ENCODE measurements at regions not wholly inside any gene's neighbourhood (a gene's known extent, or its start where the extent isn't known, plus 50 kb on each side); places are given as distances from the start of the nearest gene placed in this dataset.

DNA sequence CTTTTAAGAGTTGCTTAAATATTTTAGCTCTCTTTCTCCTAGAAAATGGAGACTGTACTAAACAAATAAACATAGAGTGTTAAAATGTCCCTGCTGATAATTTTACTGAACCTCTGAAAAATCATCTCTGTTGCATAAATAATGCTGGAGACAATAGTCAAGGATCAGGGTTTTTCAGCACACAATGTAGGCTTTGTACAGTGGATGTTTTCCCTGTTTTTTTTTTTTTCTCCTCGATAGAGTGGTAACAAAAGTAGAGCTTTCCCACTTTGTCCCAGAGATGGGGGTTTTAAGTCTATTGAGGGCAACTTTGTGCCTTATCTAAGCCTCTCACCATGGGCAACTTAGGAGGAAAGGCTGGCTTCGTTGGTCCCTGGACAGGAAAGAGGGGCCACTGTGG, 222.6 kb upstream of the HDDC2 start:
- Histone ChIP-seq H3K36me3 (ENCODE audit: control insufficient read depth in 2 of 2, insufficient read depth in 2 of 2, low read length in 1 of 2) (no peaks in the 10 kb centered on the region), H3K27me3 (ENCODE audit: control insufficient read depth in 1 of 2, insufficient read depth in 2 of 2, low read length in 2 of 2) (no peaks in the 10 kb centered on the region), H3K27ac (ENCODE audit: low read depth in 2 of 2, low read length in 1 of 2) (no peak overlapping the region), H3K9me3 (ENCODE audit: control insufficient read depth in 2 of 2, insufficient read depth in 1 of 2, low read depth in 1 of 2, low read length in 1 of 2) (no peaks in the 10 kb centered on the region), H3K4me1 (ENCODE audit: control insufficient read depth in 2 of 2, insufficient read depth in 2 of 2, low read length in 1 of 2) (no peaks in the 10 kb centered on the region), H3K4me3 (ENCODE audit: low read depth in 1 of 2, low read length in 2 of 2) (no peak overlapping the region)
- WGBS, 2 donors = 27 to 53% methylated on average over 2 of the region's 2 CpGs

DNA sequence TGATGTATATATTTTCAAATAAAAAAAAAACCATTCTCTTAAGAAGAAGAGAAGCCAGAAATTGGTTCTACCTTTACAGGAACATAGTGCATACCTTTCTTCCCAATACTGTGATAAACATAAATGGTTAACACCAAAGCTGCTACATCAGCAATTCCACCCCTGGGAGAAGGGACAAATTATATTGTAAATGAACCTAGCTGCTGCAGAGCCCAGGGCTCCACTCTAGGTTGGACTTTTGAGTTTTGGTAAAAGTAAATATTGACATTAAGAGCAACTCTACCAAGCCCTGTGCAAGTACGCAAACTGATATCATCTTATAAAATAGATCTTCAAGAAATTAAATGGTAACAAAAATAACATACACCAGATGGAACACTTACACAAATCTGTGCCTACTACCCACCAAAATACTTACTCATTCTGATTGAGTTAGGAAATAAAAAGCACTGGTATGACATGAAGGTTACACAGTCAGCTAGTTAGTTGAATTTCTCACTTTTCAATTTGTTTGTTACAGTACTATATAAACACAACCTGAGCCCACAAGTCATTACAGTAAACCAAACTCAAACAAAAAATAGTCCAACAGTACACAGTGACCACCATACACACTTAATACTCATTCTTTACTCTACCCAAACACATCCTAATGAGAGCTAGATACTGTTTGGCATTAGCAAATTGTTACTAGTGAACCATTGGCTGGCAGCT, 223.3 kb upstream of the HEY2 start:
- H3K36me3 ChIP-seq (ENCODE audit: control insufficient read depth in 2 of 2, insufficient read depth in 2 of 2, low read length in 1 of 2) = no peaks in the 10 kb centered on the region
- H3K27me3 ChIP-seq (ENCODE audit: control insufficient read depth in 1 of 2, insufficient read depth in 2 of 2, low read length in 2 of 2) = no peaks in the 10 kb centered on the region
- no peaks in the 10 kb centered on the region for H3K4me1 ChIP-seq (ENCODE audit: control insufficient read depth in 2 of 2, insufficient read depth in 2 of 2, low read length in 1 of 2)
- 29 to 42% methylated on average over 1 of the region's 1 CpG for WGBS, 2 donors
- no peak overlapping the region for H3K27ac ChIP-seq (ENCODE audit: low read depth in 2 of 2, low read length in 1 of 2)
- H3K4me3 ChIP-seq (ENCODE audit: low read depth in 1 of 2, low read length in 2 of 2) = no peak overlapping the region
- no peaks in the 10 kb centered on the region for H3K9me3 ChIP-seq (ENCODE audit: control insufficient read depth in 2 of 2, insufficient read depth in 1 of 2, low read depth in 1 of 2, low read length in 1 of 2)

DNA sequence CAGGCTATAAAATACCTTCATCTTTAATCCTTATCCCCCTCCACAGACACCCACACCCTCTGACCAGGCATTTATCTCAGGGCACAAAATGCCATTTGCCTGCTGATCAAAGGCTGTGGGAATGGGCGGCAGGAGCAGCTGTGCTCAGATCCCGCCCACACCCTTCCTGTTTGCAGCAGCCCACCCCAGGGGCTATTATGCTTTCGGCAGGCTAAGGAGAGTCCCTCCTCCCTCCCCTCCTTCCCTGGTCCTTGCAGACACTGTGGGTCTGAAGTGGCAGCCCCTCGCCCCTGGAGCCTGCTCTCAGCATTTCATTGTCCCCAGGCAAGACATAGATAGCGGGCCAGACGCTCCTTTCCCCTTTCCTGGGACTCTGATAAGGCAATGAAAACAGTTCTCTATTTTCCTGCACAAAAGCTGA, 220.8 kb upstream of the HEY2 start:
- Histone ChIP-seq H3K27me3 (ENCODE audit: control insufficient read depth in 1 of 2, insufficient read depth in 2 of 2, low read length in 2 of 2) (no peaks in the 10 kb centered on the region), H3K27ac (ENCODE audit: low read depth in 2 of 2, low read length in 1 of 2) (no peak overlapping the region)
- 38 to 63% methylated on average over 6 of the region's 6 CpGs for WGBS, 2 donors

DNA sequence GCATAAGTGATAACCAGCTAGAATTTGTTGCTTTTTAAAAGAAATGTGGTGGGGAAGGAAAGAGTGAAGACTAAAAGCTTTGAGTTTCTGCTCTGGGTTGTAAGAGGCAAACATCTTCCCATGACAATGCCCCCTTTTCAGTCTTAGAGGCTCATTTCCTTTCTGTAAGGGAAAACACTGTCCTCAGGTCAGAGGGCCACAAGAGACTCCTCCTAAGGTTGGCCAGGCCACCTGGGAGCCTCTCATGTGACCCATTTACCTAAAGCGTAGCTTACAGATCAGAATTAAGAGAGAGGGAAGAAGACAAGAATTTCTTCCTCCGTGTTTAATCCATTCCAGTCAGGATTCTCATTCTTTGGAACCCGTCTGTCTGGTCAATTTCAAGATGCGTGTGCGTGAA, 220.4 kb upstream of the HEY2 start:
- H3K27ac ChIP-seq (ENCODE audit: low read depth in 2 of 2, low read length in 1 of 2) = no peak overlapping the region
- H3K4me3 ChIP-seq (ENCODE audit: low read depth in 1 of 2, low read length in 2 of 2) = no peak overlapping the region
- no peaks in the 10 kb centered on the region for H3K36me3 ChIP-seq (ENCODE audit: control insufficient read depth in 2 of 2, insufficient read depth in 2 of 2, low read length in 1 of 2)
- H3K27me3 ChIP-seq (ENCODE audit: control insufficient read depth in 1 of 2, insufficient read depth in 2 of 2, low read length in 2 of 2) = no peaks in the 10 kb centered on the region
- H3K4me1 ChIP-seq (ENCODE audit: control insufficient read depth in 2 of 2, insufficient read depth in 2 of 2, low read length in 1 of 2) = no peaks in the 10 kb centered on the region
- H3K9me3 ChIP-seq (ENCODE audit: control insufficient read depth in 2 of 2, insufficient read depth in 1 of 2, low read depth in 1 of 2, low read length in 1 of 2) = no peaks in the 10 kb centered on the region
- WGBS, 2 donors = 81 to 88% methylated on average over 5 of the region's 5 CpGs

More for the DNA sequence above, 220.8 kb upstream of the HEY2 start:
- H3K4me1 ChIP-seq (ENCODE audit: control insufficient read depth in 2 of 2, insufficient read depth in 2 of 2, low read length in 1 of 2) = no peaks in the 10 kb centered on the region
- no peaks in the 10 kb centered on the region for H3K9me3 ChIP-seq (ENCODE audit: control insufficient read depth in 2 of 2, insufficient read depth in 1 of 2, low read depth in 1 of 2, low read length in 1 of 2)
- no peak overlapping the region for H3K4me3 ChIP-seq (ENCODE audit: low read depth in 1 of 2, low read length in 2 of 2)
- H3K36me3 ChIP-seq (ENCODE audit: control insufficient read depth in 2 of 2, insufficient read depth in 2 of 2, low read length in 1 of 2) = no peaks in the 10 kb centered on the region

DNA sequence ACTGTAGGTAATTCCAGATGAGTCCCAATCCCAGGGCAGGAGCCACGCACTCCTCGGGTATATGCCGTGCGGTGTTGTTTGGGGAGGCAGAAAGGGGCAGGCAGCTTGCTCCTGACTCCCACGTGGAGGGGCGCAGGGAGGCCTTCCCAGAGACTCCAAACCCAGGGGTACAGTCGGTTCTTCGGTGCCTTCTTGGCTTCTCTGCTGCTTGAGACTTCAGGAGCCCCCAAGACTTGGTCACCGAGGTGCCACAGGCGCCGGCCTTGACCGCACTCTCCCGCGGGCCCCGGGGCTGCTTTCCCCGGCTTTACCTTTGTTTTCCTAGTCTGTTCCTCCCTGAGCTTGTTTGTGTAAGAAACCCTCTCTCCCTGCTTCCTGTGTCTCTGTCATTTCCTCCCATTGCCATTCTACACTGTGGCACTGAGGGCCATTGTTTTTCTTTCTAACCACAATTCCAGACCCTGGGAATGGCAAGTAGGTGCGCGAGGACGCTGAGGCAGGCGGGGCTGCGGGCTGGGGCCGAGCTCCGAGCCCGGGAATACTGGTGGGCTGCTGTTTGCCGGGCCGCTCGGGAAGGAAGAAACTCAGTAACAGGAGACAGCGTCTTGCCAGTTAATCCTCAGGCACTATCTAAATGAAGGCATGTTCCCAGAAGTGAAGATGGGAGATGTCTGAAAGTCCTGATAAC, 215.6 kb upstream of the HEY2 start:
- H3K27me3 ChIP-seq (ENCODE audit: control insufficient read depth in 1 of 2, insufficient read depth in 2 of 2, low read length in 2 of 2) = no peaks in the 10 kb centered on the region
- H3K27ac ChIP-seq (ENCODE audit: low read depth in 2 of 2, low read length in 1 of 2) = no peak overlapping the region
- H3K9me3 ChIP-seq (ENCODE audit: control insufficient read depth in 2 of 2, insufficient read depth in 1 of 2, low read depth in 1 of 2, low read length in 1 of 2) = no peaks in the 10 kb centered on the region
- no peaks in the 10 kb centered on the region for H3K4me1 ChIP-seq (ENCODE audit: control insufficient read depth in 2 of 2, insufficient read depth in 2 of 2, low read length in 1 of 2)
- no peak overlapping the region for H3K4me3 ChIP-seq (ENCODE audit: low read depth in 1 of 2, low read length in 2 of 2)
- H3K36me3 ChIP-seq (ENCODE audit: control insufficient read depth in 2 of 2, insufficient read depth in 2 of 2, low read length in 1 of 2) = no peaks in the 10 kb centered on the region
- 38 to 41% methylated on average over 28 of the region's 28 CpGs for WGBS, 2 donors

DNA sequence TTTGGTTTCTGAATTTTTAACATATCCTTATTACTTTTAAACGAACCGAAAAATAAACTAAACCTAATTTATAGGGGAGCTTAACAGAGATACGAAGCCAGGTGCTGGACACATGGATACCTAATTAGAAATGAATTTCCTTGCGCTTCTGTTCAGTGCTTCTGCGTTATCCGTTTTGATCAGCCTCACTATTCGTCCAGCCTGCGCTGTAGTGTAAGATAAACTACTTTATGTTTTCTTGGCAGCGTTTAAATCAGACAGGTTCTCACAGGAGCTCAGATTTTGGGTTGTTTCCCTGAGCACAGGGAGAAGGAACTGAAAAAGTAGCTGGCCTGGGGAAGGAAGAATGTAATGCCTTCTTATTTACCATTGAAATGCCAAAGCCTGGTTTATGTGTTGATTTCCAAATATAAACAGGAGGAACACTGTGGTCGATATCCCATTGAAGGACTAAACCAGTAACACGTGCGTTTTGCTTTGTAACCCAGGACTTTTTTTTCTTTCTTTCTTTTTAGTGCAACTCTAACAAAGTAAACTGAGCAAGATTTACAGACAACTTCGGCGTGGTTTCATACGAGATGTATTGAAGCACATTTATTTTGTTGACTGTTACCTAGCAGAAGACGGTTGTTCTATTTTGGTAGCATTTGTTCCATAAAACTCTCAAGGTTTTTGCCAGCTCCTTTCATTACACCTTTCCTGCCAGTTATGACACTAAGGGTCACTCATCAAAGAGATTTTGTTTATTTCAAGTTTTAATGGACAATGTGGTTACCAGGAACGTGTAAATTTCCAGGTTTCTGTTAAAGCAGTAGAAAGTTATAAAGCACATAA, 214.8 kb upstream of the HEY2 start:
- no peak overlapping the region for H3K4me3 ChIP-seq (ENCODE audit: low read depth in 1 of 2, low read length in 2 of 2)
- H3K27ac ChIP-seq (ENCODE audit: low read depth in 2 of 2, low read length in 1 of 2) = no peak overlapping the region
- no peaks in the 10 kb centered on the region for H3K4me1 ChIP-seq (ENCODE audit: control insufficient read depth in 2 of 2, insufficient read depth in 2 of 2, low read length in 1 of 2)
- 24 to 33% methylated on average over 17 of the region's 17 CpGs for WGBS, 2 donors
- H3K9me3 ChIP-seq (ENCODE audit: control insufficient read depth in 2 of 2, insufficient read depth in 1 of 2, low read depth in 1 of 2, low read length in 1 of 2) = no peaks in the 10 kb centered on the region
- no peaks in the 10 kb centered on the region for H3K27me3 ChIP-seq (ENCODE audit: control insufficient read depth in 1 of 2, insufficient read depth in 2 of 2, low read length in 2 of 2)
- no peaks in the 10 kb centered on the region for H3K36me3 ChIP-seq (ENCODE audit: control insufficient read depth in 2 of 2, insufficient read depth in 2 of 2, low read length in 1 of 2)

DNA sequence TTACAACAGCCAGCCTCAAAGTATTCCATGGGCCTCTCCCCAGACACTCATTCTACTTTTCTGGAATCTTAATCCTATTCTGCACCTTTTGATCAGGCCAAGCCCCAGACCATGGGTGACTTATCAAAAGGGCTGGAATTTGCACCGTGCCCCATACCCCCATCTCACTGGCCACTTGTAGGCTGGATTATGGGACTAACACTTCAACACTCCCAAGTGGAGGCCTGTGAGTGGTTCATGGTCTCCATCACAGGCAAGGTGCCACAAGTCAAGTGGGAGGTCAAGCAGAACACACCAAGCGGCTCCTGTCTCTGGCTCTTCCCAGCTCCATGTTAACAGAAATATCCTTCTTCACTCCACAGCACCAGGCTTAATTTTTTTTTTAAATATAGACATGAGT, 212.3 kb upstream of the HEY2 start:
- no peaks in the 10 kb centered on the region for H3K27me3 ChIP-seq (ENCODE audit: control insufficient read depth in 1 of 2, insufficient read depth in 2 of 2, low read length in 2 of 2)
- WGBS, 2 donors = 93% methylated on average over 2 of the region's 2 CpGs
- H3K9me3 ChIP-seq (ENCODE audit: control insufficient read depth in 2 of 2, insufficient read depth in 1 of 2, low read depth in 1 of 2, low read length in 1 of 2) = no peaks in the 10 kb centered on the region
- no peak overlapping the region for H3K4me3 ChIP-seq (ENCODE audit: low read depth in 1 of 2, low read length in 2 of 2)
- no peaks in the 10 kb centered on the region for H3K4me1 ChIP-seq (ENCODE audit: control insufficient read depth in 2 of 2, insufficient read depth in 2 of 2, low read length in 1 of 2)
- H3K36me3 ChIP-seq (ENCODE audit: control insufficient read depth in 2 of 2, insufficient read depth in 2 of 2, low read length in 1 of 2) = no peaks in the 10 kb centered on the region
- no peak overlapping the region for H3K27ac ChIP-seq (ENCODE audit: low read depth in 2 of 2, low read length in 1 of 2)

DNA sequence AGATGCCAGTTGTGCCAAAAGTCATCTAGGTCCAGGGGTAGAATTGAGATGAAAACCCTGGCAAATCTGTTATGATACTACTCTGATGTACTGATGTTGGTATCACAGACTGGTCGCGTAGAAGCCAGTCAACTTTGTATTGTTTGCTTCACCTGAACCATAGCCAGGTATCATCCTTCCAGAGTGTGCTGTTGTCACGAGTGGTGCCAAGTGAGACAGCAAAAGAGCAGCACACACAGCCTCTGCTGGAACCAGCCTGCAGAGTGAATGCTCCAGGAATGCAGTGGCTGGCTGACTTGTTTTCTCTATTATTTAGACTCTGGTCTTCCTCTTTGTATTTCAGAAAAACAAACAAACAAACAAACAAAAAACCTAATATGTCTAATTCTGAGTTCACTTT, 209.5 kb upstream of the HEY2 start:
- Histone ChIP-seq H3K27me3 (ENCODE audit: control insufficient read depth in 1 of 2, insufficient read depth in 2 of 2, low read length in 2 of 2) (no peaks in the 10 kb centered on the region), H3K9me3 (ENCODE audit: control insufficient read depth in 2 of 2, insufficient read depth in 1 of 2, low read depth in 1 of 2, low read length in 1 of 2) (no peaks in the 10 kb centered on the region), H3K4me3 (ENCODE audit: low read depth in 1 of 2, low read length in 2 of 2) (no peak overlapping the region), H3K27ac (ENCODE audit: low read depth in 2 of 2, low read length in 1 of 2) (no peak overlapping the region), H3K36me3 (ENCODE audit: control insufficient read depth in 2 of 2, insufficient read depth in 2 of 2, low read length in 1 of 2) (no peaks in the 10 kb centered on the region), H3K4me1 (ENCODE audit: control insufficient read depth in 2 of 2, insufficient read depth in 2 of 2, low read length in 1 of 2) (no peaks in the 10 kb centered on the region)
- 75 to 76% methylated on average over 3 of the region's 3 CpGs for WGBS, 2 donors

DNA sequence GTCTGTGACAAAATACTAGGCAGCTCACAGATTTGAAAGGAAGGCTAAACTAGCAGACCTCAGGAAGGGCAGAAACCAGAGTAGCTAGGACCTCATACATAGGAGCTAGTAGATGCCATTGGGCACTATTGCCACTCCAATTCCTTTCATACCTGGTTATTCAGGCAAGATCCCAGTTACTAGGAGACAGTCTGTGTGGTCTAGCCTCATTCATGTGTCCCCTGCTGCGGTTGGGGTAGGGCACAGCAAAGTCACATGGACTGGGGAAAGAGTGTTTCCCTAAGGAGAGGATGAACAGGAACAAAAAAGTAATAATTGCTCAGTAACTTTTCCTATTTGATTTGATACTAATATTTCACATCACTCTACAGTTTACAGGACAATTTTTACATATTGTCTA, 204.6 kb upstream of the HEY2 start:
- Histone ChIP-seq H3K27me3 (ENCODE audit: control insufficient read depth in 1 of 2, insufficient read depth in 2 of 2, low read length in 2 of 2) (no peaks in the 10 kb centered on the region), H3K27ac (ENCODE audit: low read depth in 2 of 2, low read length in 1 of 2) (no peak overlapping the region), H3K9me3 (ENCODE audit: control insufficient read depth in 2 of 2, insufficient read depth in 1 of 2, low read depth in 1 of 2, low read length in 1 of 2) (no peaks in the 10 kb centered on the region), H3K36me3 (ENCODE audit: control insufficient read depth in 2 of 2, insufficient read depth in 2 of 2, low read length in 1 of 2) (no peaks in the 10 kb centered on the region), H3K4me3 (ENCODE audit: low read depth in 1 of 2, low read length in 2 of 2) (no peak overlapping the region), H3K4me1 (ENCODE audit: control insufficient read depth in 2 of 2, insufficient read depth in 2 of 2, low read length in 1 of 2) (no peaks in the 10 kb centered on the region)
- 53 to 66% methylated on average over 1 of the region's 1 CpG for WGBS, 2 donors

All from esophagus (tissue), 2 donors.